GM12878 (cell line): ENCODE measurements at regions not wholly inside any gene's neighbourhood (a gene's known extent, or its start where the extent isn't known, plus 50 kb on each side); places are given as distances from the start of the nearest gene placed in this dataset.

Source experiments
- ATAC-seq: fragments of 200-7000 bp; cut with Tn5 transposase; 3 replicates; pipeline ENCODE4 v1.9.1; 2020; ENCODE audit warnings: mild to moderate bottlenecking, moderate library complexity
- BruUV-seq: library from RNA; stranded (reverse); fragments of 400-500 nt; replicated peaks from 2 replicates; lab custom pipeline; 2021; lab: Mats Ljungman, UMichigan
- CTCF ChIA-PET: fragments of 300-600 bp; sonication (Branson Sonifier 250); formaldehyde crosslinking; extraction: SDS; loops from one replicate; lab custom pipeline; 2021; ENCODE audit warnings: inconsistent platforms; lab: Yijun Ruan, JAX
- POLR2A ChIA-PET: fragments of 350-600 bp; formaldehyde crosslinking; extraction: SDS; loops from one replicate; lab custom pipeline; 2021; ENCODE audit warnings: inconsistent platforms; lab: Charles Lee
- RAD21 ChIA-PET: fragments of 300-600 bp; sonication (Branson Sonifier 250); formaldehyde crosslinking; loops from one replicate; lab custom pipeline; 2023; ENCODE audit warnings: antibody characterized with exemption; ENCODE audit not compliant: unreplicated experiment; lab: Charles Lee
- SMC1A ChIA-PET: fragments of 300-600 bp; sonication (Branson Sonifier 250); formaldehyde crosslinking; loops from one replicate; lab custom pipeline; 2023; ENCODE audit not compliant: unreplicated experiment, uncharacterized antibody; lab: Charles Lee
- DNase-seq: peaks from one replicate; pipeline ENCODE4 v3.0.0-alpha.2; 2011; ENCODE audit warnings: low read depth, low spot score
- FAIRE-seq: peaks from 3 replicates; lab custom pipeline; 2011; peaks lifted over from hg19 to GRCh38; lab: Jason Lieb, UNC
- H2AFZ ChIP-seq: 2 replicates; pipeline ENCODE4 v1.6.0; 2011; ENCODE audit warnings: low read depth, low read length, control low read depth; ENCODE audit not compliant: control insufficient read depth
- H3K27ac ChIP-seq: 2 replicates; pipeline ENCODE4 v1.5.1; 2011; ENCODE audit warnings: control low read depth; ENCODE audit not compliant: control insufficient read depth, insufficient read depth
- H3K27me3 ChIP-seq, 2 experiments: replicated peaks in 1 of 2; 2 replicates each; pipeline versions ENCODE4 v1.6.0 to v1.6.1; 2011; ENCODE audit warnings: low read length in 1 of 2; ENCODE audit not compliant: control insufficient read depth in 2 of 2, insufficient read depth in 2 of 2
- H3K36me3 ChIP-seq, 2 experiments: 2 replicates each; pipeline ENCODE4 v1.5.1; 2011; ENCODE audit warnings: low read length in 1 of 2; ENCODE audit not compliant: control insufficient read depth in 2 of 2, insufficient read depth in 2 of 2
- H3K4me1 ChIP-seq: 2 replicates; pipeline ENCODE4 v1.6.1; 2011; ENCODE audit warnings: mild to moderate bottlenecking, low read length, moderate library complexity, mixed read lengths; ENCODE audit not compliant: control insufficient read depth, insufficient read depth
- H3K4me2 ChIP-seq: 2 replicates; pipeline ENCODE4 v1.6.0; 2011; ENCODE audit warnings: control low read depth; ENCODE audit not compliant: control insufficient read depth, insufficient read depth
- H3K4me3 ChIP-seq: fragments of 200-600 bp; sonication (generic); 2 replicates; pipeline ENCODE4 v1.5.1; 2016
- H3K79me2 ChIP-seq: 2 replicates; pipeline ENCODE4 v1.6.0; 2011; ENCODE audit warnings: low read length; ENCODE audit not compliant: control insufficient read depth, insufficient read depth
- H3K9ac ChIP-seq: 2 replicates; pipeline ENCODE4 v1.8.0; 2011; ENCODE audit warnings: low read length, control low read depth, mixed read lengths; ENCODE audit not compliant: control insufficient read depth, insufficient read depth
- H3K9me3 ChIP-seq: replicated peaks from 3 replicates; pipeline ENCODE4 v1.5.1; 2011; ENCODE audit warnings: mild to moderate bottlenecking, low read length; ENCODE audit not compliant: control insufficient read depth, insufficient read depth
- H4K20me1 ChIP-seq: 2 replicates; pipeline ENCODE4 v1.6.0; 2011; ENCODE audit not compliant: control insufficient read depth, insufficient read depth
- BRCA1 ChIP-seq: IDR thresholded peaks from 2 replicates; pipeline ENCODE4 v1.6.1; 2011; ENCODE audit warnings: low read depth, low read length, improper control_type of control experiment
- CEBPB ChIP-seq, 2 experiments: fragments of 150-350 bp in 1 of 2; IDR thresholded peaks; 2 replicates each; pipeline ENCODE4 v1.6.1; 2012 to 2014; ENCODE audit warnings: low read depth in 2 of 2, low read length in 2 of 2, borderline replicate concordance in 1 of 2, inconsistent platforms in 1 of 2
- CREB1 ChIP-seq: IDR thresholded peaks from 2 replicates; pipeline ENCODE4 v1.6.1; 2012; ENCODE audit warnings: low read depth, mild to moderate bottlenecking, inconsistent platforms
- EGR1 ChIP-seq, 2 experiments: IDR thresholded peaks; 1 replicate in 1 of 2; 2 replicates in 1 of 2; pipeline ENCODE4 v1.6.1; 2011 to 2012; ENCODE audit warnings: low read depth in 2 of 2, low read length in 2 of 2, borderline replicate concordance in 1 of 2, mild to moderate bottlenecking in 1 of 2, moderate library complexity in 1 of 2
- ETV6 ChIP-seq, 2 experiments: fragments of 450-650 bp in 1 of 2; IDR thresholded peaks in 1 of 2; conservative IDR thresholded peaks in 1 of 2; 2 replicates each; pipeline ENCODE4 v1.6.1; 2014; ENCODE audit warnings: antibody characterized with exemption in 1 of 2, borderline replicate concordance in 1 of 2, low read depth in 1 of 2, mild to moderate bottlenecking in 1 of 2, moderate library complexity in 1 of 2
- GATAD2B ChIP-seq: fragments of 450-650 bp; conservative IDR thresholded peaks from 2 replicates; pipeline ENCODE4 v1.6.1; 2017; ENCODE audit warnings: low read depth, mild to moderate bottlenecking, moderate library complexity
- HDAC2 ChIP-seq: fragments of 200-600 bp; sonication (generic); IDR thresholded peaks from 2 replicates; pipeline ENCODE4 v1.6.1; 2017
- MYB ChIP-seq: fragments of 150-350 bp; IDR thresholded peaks from 2 replicates; pipeline ENCODE4 v1.6.1; 2014; ENCODE audit warnings: mild to moderate bottlenecking, low read depth, low read length, borderline replicate concordance
- NFXL1 ChIP-seq: fragments of 450-650 bp; IDR thresholded peaks from 2 replicates; pipeline ENCODE4 v1.6.1; 2017; ENCODE audit warnings: antibody characterized with exemption, mild to moderate bottlenecking, borderline replicate concordance
- PKNOX1 ChIP-seq: fragments of 450-650 bp; IDR thresholded peaks from 2 replicates; pipeline ENCODE4 v1.6.1; 2016; ENCODE audit warnings: mild to moderate bottlenecking
- PRDM15 ChIP-seq: fragments of 450-650 bp; formaldehyde crosslinking; IDR thresholded peaks from 2 replicates; pipeline ENCODE4 v1.4.0; 2020; ENCODE audit warnings: mild to moderate bottlenecking, moderate library complexity
- RAD21 ChIP-seq: IDR thresholded peaks from 2 replicates; pipeline ENCODE4 v1.6.1; 2011; ENCODE audit warnings: mild to moderate bottlenecking, low read depth, low read length, moderate library complexity; ENCODE audit not compliant: insufficient read depth
- ZNF217 ChIP-seq: fragments of 450-650 bp; IDR thresholded peaks from 2 replicates; pipeline ENCODE4 v1.6.1; 2017; ENCODE audit warnings: antibody characterized with exemption, mild to moderate bottlenecking
- ZNF384 ChIP-seq: IDR thresholded peaks from 2 replicates; pipeline ENCODE4 v1.6.1; 2012; ENCODE audit warnings: low read depth, mild to moderate bottlenecking, low read length, improper control_type of control experiment, borderline replicate concordance
- ZZZ3 ChIP-seq: IDR thresholded peaks from 2 replicates; pipeline ENCODE4 v1.6.1; 2011; ENCODE audit warnings: low read depth; ENCODE audit not compliant: control insufficient read depth, insufficient read length
- WGBS: methylation state at CpG from one replicate; pipeline ENCODE4 v1.1.6; 2016; ENCODE audit warnings: low lambda C conversion rate; ENCODE audit not compliant: insufficient replicate concordance, insufficient coverage; ENCODE audit errors: missing lambda C conversion rate; 5-methylcytosine and 5-hydroxymethylcytosine counted together
- in situ Hi-C: fragments of 300-500 bp; cut with MboI; formaldehyde crosslinking; loops from 9 replicates; pipeline ENCODE4 v1.14.3; 2018; ENCODE audit warnings: mixed read lengths
- intact Hi-C: fragments of 100-400 bp; cut with micrococcal nuclease; formaldehyde crosslinking; loops from one replicate; pipeline ENCODE4 v1.14.2; 2022; ENCODE audit not compliant: unreplicated experiment
- TF ChIP-seq, protein P1 (sequence below): fragments of 450-650 bp; IDR thresholded peaks from 2 replicates; pipeline ENCODE4 v1.6.1; 2016; ENCODE audit warnings: mild to moderate bottlenecking
- TF ChIP-seq, protein P2 (sequence below): fragments of 150-350 bp; IDR thresholded peaks from 2 replicates; pipeline ENCODE4 v1.6.1; 2014; ENCODE audit warnings: mild to moderate bottlenecking, low read depth, low read length

DNA sequence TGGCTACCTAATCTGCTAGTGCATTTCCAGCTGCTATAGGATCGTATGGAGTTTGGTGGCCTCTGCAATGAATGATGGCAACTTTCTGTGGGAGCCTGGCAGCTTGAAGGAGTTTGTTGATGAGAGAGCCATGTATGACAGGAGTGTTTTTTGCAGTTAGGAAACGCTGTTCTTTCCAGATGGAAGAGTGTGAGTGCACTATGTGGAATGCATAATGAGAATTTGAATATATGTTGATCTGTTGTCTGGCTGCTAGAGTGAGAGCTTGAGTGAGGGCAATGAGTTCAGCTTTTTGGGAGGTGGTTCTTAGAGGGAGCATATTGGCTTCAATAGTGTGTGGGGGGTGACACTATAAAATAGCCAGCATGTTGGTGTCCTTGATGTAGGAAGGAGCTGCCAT, 51.0 kb upstream of the APOBEC4 start:
- intact Hi-C loops, result no loop called here
- RAD21 ChIA-PET, result interaction anchor here (0.9 kb wide), 1 partner anchor 212 kb away, joined by 3 read pairs; no protein-coding TSS in a partner anchor
- no peak for ATAC-seq
- no peak overlapping the region for H2AFZ ChIP-seq
- CTCF ChIA-PET, result interaction anchor here (1.0 to 1.2 kb wide), 2 partner anchors 10 to 213 kb away, joined by 3 to 4 read pairs; no protein-coding TSS in a partner anchor
- no peak overlapping the region for H3K9ac ChIP-seq
- in situ Hi-C loops, result no loop called here
- FAIRE-seq, result no peak
- WGBS, result 55% methylated on average over 2 of the region's 2 CpGs
- no peak for DNase-seq
- H3K79me2 ChIP-seq, result no peaks in the 10 kb centered on the region
- H3K36me3 ChIP-seq, result peaks cover 0 to 2% of the 10 kb centered on the region in 2 experiments; a peak in 2 of 4 replicates
- no peak for TF ChIP-seq ZZZ3
- no peak for TF ChIP-seq CREB1
- TF ChIP-seq, protein P1, sequence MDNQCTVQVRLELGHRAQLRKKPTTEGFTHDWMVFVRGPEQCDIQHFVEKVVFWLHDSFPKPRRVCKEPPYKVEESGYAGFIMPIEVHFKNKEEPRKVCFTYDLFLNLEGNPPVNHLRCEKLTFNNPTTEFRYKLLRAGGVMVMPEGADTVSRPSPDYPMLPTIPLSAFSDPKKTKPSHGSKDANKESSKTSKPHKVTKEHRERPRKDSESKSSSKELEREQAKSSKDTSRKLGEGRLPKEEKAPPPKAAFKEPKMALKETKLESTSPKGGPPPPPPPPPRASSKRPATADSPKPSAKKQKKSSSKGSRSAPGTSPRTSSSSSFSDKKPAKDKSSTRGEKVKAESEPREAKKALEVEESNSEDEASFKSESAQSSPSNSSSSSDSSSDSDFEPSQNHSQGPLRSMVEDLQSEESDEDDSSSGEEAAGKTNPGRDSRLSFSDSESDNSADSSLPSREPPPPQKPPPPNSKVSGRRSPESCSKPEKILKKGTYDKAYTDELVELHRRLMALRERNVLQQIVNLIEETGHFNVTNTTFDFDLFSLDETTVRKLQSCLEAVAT, result no peak
- no peak for TF ChIP-seq CEBPB (IDR thresholded peaks at IDR 0.05; ENCODE audit: borderline replicate concordance in 1 of 2, low read depth in 2 of 2, low read length in 2 of 2)
- TF ChIP-seq ETV6 (conservative IDR thresholded peaks at IDR 0.05 in 1 of 2, IDR thresholded peaks at IDR 0.05 in 1 of 2; ENCODE audit: borderline replicate concordance in 1 of 2, low read depth in 1 of 2), result no peak
- TF ChIP-seq EGR1 (IDR thresholded peaks at IDR 0.05; ENCODE audit: borderline replicate concordance in 1 of 2, low read depth in 2 of 2, low read length in 2 of 2), result no peak
- no peak for TF ChIP-seq MYB
- TF ChIP-seq HDAC2, result no peak
- TF ChIP-seq ZNF217, result no peak
- TF ChIP-seq ZNF384, result no peak
- TF ChIP-seq NFXL1, result no peak
- TF ChIP-seq GATAD2B, result no peak
- no peak for TF ChIP-seq PRDM15
- TF ChIP-seq, protein P2, sequence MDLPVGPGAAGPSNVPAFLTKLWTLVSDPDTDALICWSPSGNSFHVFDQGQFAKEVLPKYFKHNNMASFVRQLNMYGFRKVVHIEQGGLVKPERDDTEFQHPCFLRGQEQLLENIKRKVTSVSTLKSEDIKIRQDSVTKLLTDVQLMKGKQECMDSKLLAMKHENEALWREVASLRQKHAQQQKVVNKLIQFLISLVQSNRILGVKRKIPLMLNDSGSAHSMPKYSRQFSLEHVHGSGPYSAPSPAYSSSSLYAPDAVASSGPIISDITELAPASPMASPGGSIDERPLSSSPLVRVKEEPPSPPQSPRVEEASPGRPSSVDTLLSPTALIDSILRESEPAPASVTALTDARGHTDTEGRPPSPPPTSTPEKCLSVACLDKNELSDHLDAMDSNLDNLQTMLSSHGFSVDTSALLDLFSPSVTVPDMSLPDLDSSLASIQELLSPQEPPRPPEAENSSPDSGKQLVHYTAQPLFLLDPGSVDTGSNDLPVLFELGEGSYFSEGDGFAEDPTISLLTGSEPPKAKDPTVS, result no peak
- no peak for TF ChIP-seq PKNOX1
- no peak for TF ChIP-seq RAD21
- TF ChIP-seq BRCA1, result no peak
- H3K4me1 ChIP-seq, result no peaks in the 10 kb centered on the region
- no peaks in the 10 kb centered on the region for H3K9me3 ChIP-seq
- H3K27me3 ChIP-seq, result no peaks in the 10 kb centered on the region
- SMC1A ChIA-PET, result interaction anchor here (1.1 to 1.4 kb wide), 3 partner anchors 9 to 12 kb away, joined by 3 to 5 read pairs (median 4); no protein-coding TSS in a partner anchor
- POLR2A ChIA-PET, result no interaction called here
- no TSS peak for BruUV-seq
- H3K27ac ChIP-seq, result no peak overlapping the region
- H3K4me3 ChIP-seq, result no peak overlapping the region
- no peaks in the 10 kb centered on the region for H4K20me1 ChIP-seq
- no peak overlapping the region for H3K4me2 ChIP-seq
